AG04450 (cell line): ENCODE measurements at regions not wholly inside any gene's neighbourhood (a gene's known extent, or its start where the extent isn't known, plus 50 kb on each side); places are given as distances from the start of the nearest gene placed in this dataset.

Source experiments
- CTCF ChIA-PET: fragments of 300-600, 350-600 bp; formaldehyde crosslinking; extraction: SDS; loops from one replicate; lab custom pipeline; 2022; ENCODE audit warnings: antibody characterized with exemption, inconsistent platforms; lab: Charles Lee
- POLR2A ChIA-PET: fragments of 350-600 bp; formaldehyde crosslinking; extraction: SDS; loops from one replicate; lab custom pipeline; 2021; ENCODE audit warnings: antibody characterized with exemption, inconsistent platforms; lab: Yijun Ruan, JAX
- DNase-seq: peaks from one replicate; pipeline ENCODE4 v3.0.0-alpha.2; 2011; ENCODE audit warnings: low read depth, low spot score
- H3K27ac ChIP-seq: one replicate; pipeline ENCODE4 v1.5.1; 2012; ENCODE audit warnings: low read depth, low read length, control low read depth
- H3K27me3 ChIP-seq: one replicate; pipeline ENCODE4 v1.6.0; 2012; ENCODE audit warnings: low read length; ENCODE audit not compliant: control insufficient read depth, insufficient read depth
- H3K4me3 ChIP-seq: 2 replicates; pipeline ENCODE4 v1.5.1; 2011; ENCODE audit warnings: mild to moderate bottlenecking, low read depth, low read length, control low read depth
- H3K9me3 ChIP-seq: 2 replicates; pipeline ENCODE4 v1.5.1; 2012; ENCODE audit warnings: low read length; ENCODE audit not compliant: control insufficient read depth, insufficient read depth
- TF ChIP-seq, protein P1 (sequence below): IDR thresholded peaks from 2 replicates; pipeline ENCODE4 v1.5.1; 2011; ENCODE audit warnings: low read depth, low read length, control low read depth, inconsistent platforms

DNA sequence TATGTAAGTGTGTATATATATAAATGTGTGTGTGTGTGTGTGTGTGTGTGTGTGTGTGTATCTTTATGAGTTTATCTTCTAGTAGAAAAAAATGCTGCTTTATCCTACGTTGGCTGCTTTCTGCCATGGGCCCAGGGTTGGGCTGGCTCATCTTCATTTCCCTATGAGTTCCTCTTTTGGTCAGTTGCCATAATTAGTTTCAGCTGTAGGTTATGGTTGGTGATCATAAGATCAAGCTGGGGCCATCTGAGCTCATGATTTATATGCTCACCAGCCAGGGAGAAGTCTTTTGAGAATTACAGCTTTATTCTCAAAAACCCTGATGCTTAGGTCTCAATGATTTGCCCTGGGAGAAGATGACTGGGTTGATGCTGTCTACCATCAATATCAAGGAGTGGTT is 775.8 kb upstream of the ARPP21 start:
- ChIA-PET POLR2A (no interaction called here), CTCF (no interaction called here)
- H3K9me3 ChIP-seq = peaks cover 13% of the 10 kb centered on the region; the same call in 1 of the 2 replicates
- no peak overlapping the region for H3K4me3 ChIP-seq
- no peak for DNase-seq
- H3K27ac ChIP-seq = no peak overlapping the region
- H3K27me3 ChIP-seq = no peaks in the 10 kb centered on the region
- TF ChIP-seq, protein P1, sequence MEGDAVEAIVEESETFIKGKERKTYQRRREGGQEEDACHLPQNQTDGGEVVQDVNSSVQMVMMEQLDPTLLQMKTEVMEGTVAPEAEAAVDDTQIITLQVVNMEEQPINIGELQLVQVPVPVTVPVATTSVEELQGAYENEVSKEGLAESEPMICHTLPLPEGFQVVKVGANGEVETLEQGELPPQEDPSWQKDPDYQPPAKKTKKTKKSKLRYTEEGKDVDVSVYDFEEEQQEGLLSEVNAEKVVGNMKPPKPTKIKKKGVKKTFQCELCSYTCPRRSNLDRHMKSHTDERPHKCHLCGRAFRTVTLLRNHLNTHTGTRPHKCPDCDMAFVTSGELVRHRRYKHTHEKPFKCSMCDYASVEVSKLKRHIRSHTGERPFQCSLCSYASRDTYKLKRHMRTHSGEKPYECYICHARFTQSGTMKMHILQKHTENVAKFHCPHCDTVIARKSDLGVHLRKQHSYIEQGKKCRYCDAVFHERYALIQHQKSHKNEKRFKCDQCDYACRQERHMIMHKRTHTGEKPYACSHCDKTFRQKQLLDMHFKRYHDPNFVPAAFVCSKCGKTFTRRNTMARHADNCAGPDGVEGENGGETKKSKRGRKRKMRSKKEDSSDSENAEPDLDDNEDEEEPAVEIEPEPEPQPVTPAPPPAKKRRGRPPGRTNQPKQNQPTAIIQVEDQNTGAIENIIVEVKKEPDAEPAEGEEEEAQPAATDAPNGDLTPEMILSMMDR = no peak

DNA sequence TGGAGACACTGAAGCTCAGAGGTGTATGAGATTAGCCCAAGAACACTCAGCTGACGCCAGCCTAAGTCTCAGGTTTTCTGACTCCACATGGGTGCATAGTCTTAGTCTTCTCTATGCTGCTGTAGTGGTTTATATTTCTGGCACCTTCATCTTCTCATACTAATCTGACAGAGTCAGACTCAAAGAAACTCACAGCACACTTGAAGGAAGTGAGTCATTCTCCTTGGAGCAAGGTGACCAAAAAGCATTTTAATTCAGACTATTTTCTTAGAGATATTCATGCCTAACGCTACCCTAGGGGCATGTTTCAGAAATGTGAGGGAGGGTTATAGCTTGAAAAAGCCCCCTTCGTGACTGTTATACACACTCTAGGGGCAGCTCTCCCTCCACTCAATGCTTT is 775.3 kb upstream of the ARPP21 start:
- ChIA-PET CTCF (no interaction called here), POLR2A (no interaction called here)
- no peak overlapping the region for H3K4me3 ChIP-seq
- peaks cover 13% of the 10 kb centered on the region; the same call in 1 of the 2 replicates for H3K9me3 ChIP-seq
- TF ChIP-seq, protein P1 = no peak
- H3K27ac ChIP-seq = no peak overlapping the region
- H3K27me3 ChIP-seq = no peaks in the 10 kb centered on the region
- DNase-seq = no peak

DNA sequence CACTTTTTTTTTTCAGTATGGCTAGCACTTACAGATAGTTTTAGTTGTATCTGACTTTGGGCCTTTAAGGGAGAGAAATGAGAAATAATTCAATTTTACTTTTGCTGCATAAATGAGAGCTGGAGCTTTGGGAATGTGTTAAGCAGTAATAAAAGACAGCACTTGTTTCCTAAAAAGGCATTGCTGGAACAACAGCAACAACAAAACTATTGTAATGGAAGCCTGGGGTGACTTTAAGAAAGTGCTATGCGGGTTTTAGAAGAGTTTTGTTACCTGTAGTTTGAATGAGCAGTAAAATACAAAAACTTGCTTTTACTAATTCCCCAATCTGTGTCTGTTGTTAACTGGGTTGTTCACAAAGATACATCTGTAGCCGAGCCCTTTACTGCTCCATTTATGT is 774.0 kb upstream of the ARPP21 start:
- Histone ChIP-seq H3K9me3 (peaks cover 17% of the 10 kb centered on the region; the same call in 1 of the 2 replicates), H3K27ac (no peak overlapping the region), H3K4me3 (no peak overlapping the region), H3K27me3 (no peaks in the 10 kb centered on the region)
- CTCF ChIA-PET = no interaction called here
- TF ChIP-seq, protein P1 = no peak
- DNase-seq = no peak
- POLR2A ChIA-PET = no interaction called here

DNA sequence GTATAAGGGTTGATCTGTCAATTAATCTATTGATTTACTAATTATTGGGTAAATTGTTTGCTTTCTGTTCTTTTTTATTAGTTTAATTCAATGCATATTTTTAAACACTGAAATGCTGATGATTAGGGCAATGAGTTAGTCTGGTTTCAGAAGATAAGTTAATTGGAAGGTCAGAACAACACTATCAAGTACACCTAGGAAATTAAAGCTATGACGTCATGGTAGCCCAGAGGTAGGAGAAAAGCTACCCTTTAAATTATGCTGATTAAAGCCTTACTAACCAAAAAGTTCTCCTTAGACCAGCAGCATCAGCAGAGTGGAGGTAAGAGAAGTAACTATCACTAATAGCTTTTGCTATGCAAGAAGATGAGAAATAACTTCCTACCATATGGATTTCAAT is 770.4 kb upstream of the ARPP21 start:
- ChIA-PET CTCF (no interaction called here), POLR2A (no interaction called here)
- H3K27ac ChIP-seq = no peak overlapping the region
- TF ChIP-seq, protein P1 = no peak
- H3K27me3 ChIP-seq = no peaks in the 10 kb centered on the region
- DNase-seq = no peak
- peaks cover 14% of the 10 kb centered on the region for H3K9me3 ChIP-seq
- H3K4me3 ChIP-seq = no peak overlapping the region

DNA sequence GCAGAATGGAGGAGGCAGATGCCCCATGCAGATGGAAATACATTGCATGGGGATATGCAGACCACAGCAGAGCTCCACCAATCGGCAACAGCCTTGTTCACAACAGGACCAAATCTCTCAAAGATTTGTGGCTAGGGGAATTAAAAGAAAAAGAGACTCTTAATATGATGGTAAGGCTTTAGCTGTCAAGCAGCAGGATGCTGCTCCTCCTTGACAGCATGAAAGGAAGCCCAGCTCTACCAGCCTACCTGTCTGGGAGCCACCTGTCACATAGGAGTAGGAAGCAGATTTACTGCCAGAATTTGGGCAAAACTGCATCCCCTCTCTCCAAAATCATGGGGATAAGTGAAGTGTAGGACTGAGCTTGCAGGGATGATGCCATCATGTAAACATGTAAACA is 769.6 kb upstream of the ARPP21 start:
- CTCF ChIA-PET = no interaction called here
- H3K9me3 ChIP-seq = peaks cover 12% of the 10 kb centered on the region
- POLR2A ChIA-PET = no interaction called here
- H3K27me3 ChIP-seq = no peaks in the 10 kb centered on the region
- H3K4me3 ChIP-seq = no peak overlapping the region
- DNase-seq = no peak
- TF ChIP-seq, protein P1 = no peak
- H3K27ac ChIP-seq = no peak overlapping the region
